Gastrocnemius medialis (tissue), 4 donors: ENCODE measurements at regions not wholly inside any gene's neighbourhood (a gene's known extent, or its start where the extent isn't known, plus 50 kb on each side); places are given as distances from the start of the nearest gene placed in this dataset.

Experiments
- ATAC-seq, 2 donors: fragments of 150-250 bp; one replicate each; pipeline ENCODE4 v1.9.1; 2016
- DNase-seq, 2 donors: peaks; one replicate each; pipeline ENCODE4 v3.0.0-alpha.2; 2019
- H3K27ac ChIP-seq, 4 donors: fragments of 200-600 bp; sonication (generic); 1 replicate in 1 of 4; 2 replicates in 3 of 4; pipeline ENCODE4 v1.5.1; 2016 to 2018; ENCODE audit warnings: mild to moderate bottlenecking in 2 of 4, moderate library complexity in 1 of 4
- H3K27me3 ChIP-seq, 3 donors: fragments of 200-600 bp; sonication (generic) in 2 of 3; 1 replicate in 1 of 3; 2 replicates in 2 of 3; pipeline versions ENCODE4 v1.5.1 to v1.6.0; 2016 to 2019; ENCODE audit warnings: mild to moderate bottlenecking in 1 of 3, moderate library complexity in 1 of 3
- H3K36me3 ChIP-seq, 2 donors: fragments of 200-600 bp; sonication (generic) in 1 of 2; one replicate each; pipeline ENCODE4 v1.5.1; 2017 to 2018
- H3K4me1 ChIP-seq, 2 donors: fragments of 200-600 bp; sonication (generic) in 1 of 2; one replicate each; pipeline ENCODE4 v1.5.1; 2016 to 2017; ENCODE audit warnings: mild to moderate bottlenecking in 2 of 2
- H3K4me3 ChIP-seq, 4 donors: fragments of 200-600 bp; sonication (generic) in 3 of 4; 1 replicate in 1 of 4; 2 replicates in 3 of 4; pipeline ENCODE4 v1.5.1; 2016 to 2019; ENCODE audit warnings: mild to moderate bottlenecking in 2 of 4
- H3K9me3 ChIP-seq, 3 donors: fragments of 200-600 bp; sonication (generic) in 2 of 3; 1 replicate in 1 of 3; 2 replicates in 2 of 3; pipeline ENCODE4 v1.5.1; 2016 to 2019
- CTCF ChIP-seq, 5 experiments: fragments of 450-650 bp in 3 of 5; fragments of 200-600 bp in 2 of 5; sonication (generic) in 2 of 5; IDR thresholded peaks in 4 of 5; conservative IDR thresholded peaks in 1 of 5; 1 replicate in 4 of 5; 2 replicates in 1 of 5; pipeline ENCODE4 v1.5.1; 2016 to 2019; ENCODE audit warnings: antibody characterized with exemption in 5 of 5, mild to moderate bottlenecking in 3 of 5, moderate library complexity in 3 of 5
- POLR2A ChIP-seq, 2 donors: fragments of 450-650 bp; IDR thresholded peaks; one replicate each; pipeline ENCODE4 v1.6.1; 2017; ENCODE audit warnings: antibody characterized with exemption in 2 of 2, mild to moderate bottlenecking in 2 of 2, moderate library complexity in 2 of 2
- in situ Hi-C, 4 donors: fragments of 200-750 bp; cut with MboI; loops; one replicate each; pipeline versions ENCODE4 v1.15.0 to v1.8.0; 2017; ENCODE audit warnings: low sequenced_read_pairs in 4 of 4
- intact Hi-C: fragments of 100-400 bp; cut with DNase I; formaldehyde crosslinking; loops from one replicate; pipeline ENCODE4 v1.15.1; 2023; ENCODE audit warnings: low total_unique reads

- TF ChIP-seq POLR2A (IDR thresholded peaks at IDR 0.05), result no peak
- TF ChIP-seq CTCF (IDR thresholded peaks at IDR 0.05 in 4 of 5, conservative IDR thresholded peaks at IDR 0.05 in 1 of 5), result no peak
- ATAC-seq (no peak), DNase-seq (no peak)
- intact Hi-C loops (no loop called here), in situ Hi-C loops (no loop called here)
- no peaks in the 10 kb centered on the region for H3K4me1 ChIP-seq
- no peaks in the 10 kb centered on the region for H3K9me3 ChIP-seq
- no peaks in the 10 kb centered on the region for H3K36me3 ChIP-seq
- H3K27ac ChIP-seq, result no peak overlapping the region
- H3K4me3 ChIP-seq, result no peak overlapping the region
- H3K27me3 ChIP-seq, result no peaks in the 10 kb centered on the region
Observed at GRCh38 chr4:131207589-131207988, 1941.5 kb upstream of the PCDH10 start.

GRCh38 chr4:131248314-131248713 lies 1900.8 kb upstream of the PCDH10 start:
- Histone ChIP-seq H3K27me3 (no peaks in the 10 kb centered on the region), H3K4me3 (no peak overlapping the region), H3K4me1 (no peaks in the 10 kb centered on the region), H3K36me3 (no peaks in the 10 kb centered on the region), H3K27ac (no peak overlapping the region), H3K9me3 (no peaks in the 10 kb centered on the region)
- intact Hi-C loops, result no loop called here
- ATAC-seq (no peak), DNase-seq (no peak)
- in situ Hi-C loops, result no loop called here
- TF ChIP-seq CTCF (IDR thresholded peaks at IDR 0.05 in 4 of 5, conservative IDR thresholded peaks at IDR 0.05 in 1 of 5), result no peak
- no peak for TF ChIP-seq POLR2A (IDR thresholded peaks at IDR 0.05)

DNA sequence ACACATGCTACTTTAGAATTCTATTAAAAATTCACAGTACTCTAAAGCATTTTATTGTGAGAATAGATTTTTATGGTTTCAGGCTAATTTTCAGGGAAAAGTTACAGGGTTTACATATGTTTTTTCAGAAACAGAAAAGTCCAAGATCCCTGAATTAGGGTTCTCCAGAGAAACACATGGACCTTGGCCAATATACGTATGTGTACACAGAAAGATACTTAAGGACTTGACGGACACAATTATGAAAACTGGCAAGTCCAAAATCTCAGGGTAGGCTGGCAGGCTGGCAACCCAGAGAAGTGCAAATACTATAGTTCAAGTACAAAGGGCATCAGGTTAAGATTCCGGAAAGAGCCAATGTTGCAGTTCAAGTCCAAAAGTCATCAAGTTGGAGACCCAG lies 1897.8 kb upstream of the PCDH10 start:
- H3K36me3 ChIP-seq, result no peaks in the 10 kb centered on the region
- H3K27ac ChIP-seq, result no peak overlapping the region
- ATAC-seq (no peak), DNase-seq (no peak)
- no peak for TF ChIP-seq CTCF (IDR thresholded peaks at IDR 0.05 in 4 of 5, conservative IDR thresholded peaks at IDR 0.05 in 1 of 5)
- TF ChIP-seq POLR2A (IDR thresholded peaks at IDR 0.05), result no peak
- no peaks in the 10 kb centered on the region for H3K9me3 ChIP-seq
- in situ Hi-C loops, result no loop called here
- no peak overlapping the region for H3K4me3 ChIP-seq
- no peaks in the 10 kb centered on the region for H3K4me1 ChIP-seq
- intact Hi-C loops, result no loop called here
- no peaks in the 10 kb centered on the region for H3K27me3 ChIP-seq

DNA sequence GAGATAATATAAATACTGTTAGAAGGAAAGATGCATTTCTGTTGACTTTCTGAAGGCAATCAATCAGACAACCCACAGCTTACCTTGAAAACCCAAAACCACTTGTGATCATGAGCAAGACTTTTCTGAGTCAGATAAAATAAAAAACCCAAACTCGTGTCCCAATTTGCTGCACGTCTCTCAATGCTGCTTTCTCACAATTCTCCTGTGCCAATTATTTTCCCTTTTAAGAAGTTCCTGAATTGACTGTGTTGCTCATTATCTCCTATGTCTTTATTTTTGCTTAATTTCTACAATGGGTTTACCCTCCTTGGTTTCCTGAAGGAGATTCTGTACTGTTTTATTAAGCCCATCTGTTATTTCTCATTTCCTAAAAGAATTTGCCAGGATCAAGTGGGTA lies 1891.9 kb upstream of the PCDH10 start:
- TF ChIP-seq POLR2A (IDR thresholded peaks at IDR 0.05) (no peak), CTCF (IDR thresholded peaks at IDR 0.05 in 4 of 5, conservative IDR thresholded peaks at IDR 0.05 in 1 of 5) (no peak)
- Histone ChIP-seq H3K9me3 (no peaks in the 10 kb centered on the region), H3K36me3 (no peaks in the 10 kb centered on the region), H3K4me1 (no peaks in the 10 kb centered on the region), H3K27me3 (no peaks in the 10 kb centered on the region), H3K27ac (no peak overlapping the region), H3K4me3 (no peak overlapping the region)
- in situ Hi-C loops (no loop called here), intact Hi-C loops (no loop called here)
- no peak for DNase-seq
- no peak for ATAC-seq

DNA sequence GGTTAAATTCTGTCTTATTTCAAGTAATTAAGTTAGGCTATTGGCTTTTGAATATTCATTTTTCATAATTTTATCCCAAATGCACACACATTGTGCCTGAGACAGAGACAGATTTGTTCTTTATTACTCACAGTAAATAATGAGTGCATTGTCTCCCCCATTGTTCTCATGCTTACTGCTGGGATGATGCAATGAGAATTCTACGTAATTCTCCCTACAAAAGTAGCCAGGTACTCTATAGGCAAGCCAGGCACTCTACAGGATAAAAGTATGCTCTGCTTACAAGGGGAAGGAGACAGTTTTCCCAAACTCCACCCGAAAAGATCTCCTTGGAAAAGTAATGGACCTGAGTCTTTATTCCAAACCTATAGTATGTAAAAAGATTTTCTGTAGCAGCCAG lies 1890.7 kb upstream of the PCDH10 start:
- Histone ChIP-seq H3K4me1 (no peaks in the 10 kb centered on the region), H3K9me3 (no peaks in the 10 kb centered on the region), H3K4me3 (no peak overlapping the region), H3K27ac (no peak overlapping the region), H3K27me3 (no peaks in the 10 kb centered on the region), H3K36me3 (no peaks in the 10 kb centered on the region)
- ATAC-seq, result no peak
- no peak for TF ChIP-seq CTCF (IDR thresholded peaks at IDR 0.05 in 4 of 5, conservative IDR thresholded peaks at IDR 0.05 in 1 of 5)
- TF ChIP-seq POLR2A (IDR thresholded peaks at IDR 0.05), result no peak
- no peak for DNase-seq
- in situ Hi-C loops, result no loop called here
- intact Hi-C loops, result no loop called here
